OCI-LY7 (cell line): ENCODE measurements at regions not wholly inside any gene's neighbourhood (a gene's known extent, or its start where the extent isn't known, plus 50 kb on each side); places are given as distances from the start of the nearest gene placed in this dataset.

Source experiments
- BruUV-seq: library from RNA; stranded (reverse); fragments of 400-500 nt; replicated peaks from 2 replicates; lab custom pipeline; 2021; lab: Mats Ljungman, UMichigan
- CTCF ChIA-PET: fragments of 300-600 bp; sonication (Branson Sonifier 250); formaldehyde crosslinking; loops from one replicate; lab custom pipeline; 2022; ENCODE audit warnings: antibody characterized with exemption; ENCODE audit not compliant: unreplicated experiment; lab: Charles Lee
- POLR2A ChIA-PET: fragments of 300-600 bp; sonication (Branson Sonifier 250); formaldehyde crosslinking; loops from one replicate; lab custom pipeline; 2022; ENCODE audit warnings: antibody characterized with exemption; lab: Charles Lee
- DNase-seq: peaks from one replicate; pipeline ENCODE4 v3.0.0-alpha.2; 2015; ENCODE audit warnings: low spot score
- H2AFZ ChIP-seq: fragments of 200-600 bp; sonication (generic), shearing (Covaris generic); 2 replicates; pipeline ENCODE4 v1.6.1; 2014; ENCODE audit warnings: mild to moderate bottlenecking, antibody characterized with exemption, low read length, moderate library complexity
- H3K27ac ChIP-seq: fragments of 200-600 bp; sonication (generic); 2 replicates; pipeline ENCODE4 v1.5.1; 2014; ENCODE audit warnings: mixed run types, low read depth, mild to moderate bottlenecking, moderate library complexity, low read length, inconsistent platforms; ENCODE audit not compliant: poor library complexity, severe bottlenecking
- H3K36me3 ChIP-seq: fragments of 200-600 bp; sonication (generic); 2 replicates; pipeline ENCODE4 v1.6.1; 2014; ENCODE audit warnings: mild to moderate bottlenecking, antibody characterized with exemption, low read length, moderate library complexity, mixed read lengths; ENCODE audit not compliant: insufficient read depth
- H3K4me1 ChIP-seq: fragments of 200-600 bp; sonication (generic); 2 replicates; pipeline ENCODE4 v1.5.1; 2014; ENCODE audit warnings: mild to moderate bottlenecking, low read length; ENCODE audit not compliant: insufficient read depth, poor library complexity, severe bottlenecking
- H3K4me2 ChIP-seq: fragments of 200-600 bp; sonication (generic); 2 replicates; pipeline ENCODE4 v1.6.1; 2014; ENCODE audit warnings: mild to moderate bottlenecking, low read length
- H3K4me3 ChIP-seq: fragments of 200-600 bp; sonication (generic); 2 replicates; pipeline ENCODE4 v1.5.1; 2014; ENCODE audit warnings: mild to moderate bottlenecking, low read depth, low read length; ENCODE audit not compliant: poor library complexity, severe bottlenecking
- H3K79me2 ChIP-seq: fragments of 200-600 bp; sonication (generic); 2 replicates; pipeline ENCODE4 v1.6.1; 2016; ENCODE audit warnings: low read depth, mild to moderate bottlenecking, low read length, moderate library complexity, mixed read lengths; ENCODE audit not compliant: insufficient read depth
- H3K9me2 ChIP-seq: fragments of 200-600 bp; sonication (generic); 2 replicates; pipeline ENCODE4 v1.6.1; 2016; ENCODE audit warnings: mild to moderate bottlenecking, low read length, mixed read lengths; ENCODE audit not compliant: insufficient read depth
- H3K9me3 ChIP-seq: fragments of 200-600 bp; sonication (generic); 2 replicates; pipeline ENCODE4 v1.6.1; 2014; ENCODE audit warnings: mild to moderate bottlenecking, mixed run types, low read length, mixed read lengths
- H4K20me1 ChIP-seq: fragments of 200-600 bp; sonication (generic); 2 replicates; pipeline ENCODE4 v1.6.1; 2014; ENCODE audit warnings: mild to moderate bottlenecking, antibody characterized with exemption, low read length, moderate library complexity, mixed read lengths; ENCODE audit not compliant: insufficient read depth
- EZH2phosphoT487 ChIP-seq: fragments of 200-600 bp; sonication (generic); IDR thresholded peaks from 2 replicates; pipeline ENCODE4 v1.6.1; 2018; ENCODE audit warnings: low read depth, borderline replicate concordance, mild to moderate bottlenecking, mixed run types, antibody characterized with exemption, low read length, moderate library complexity, mixed read lengths
- intact Hi-C: fragments of 100-400 bp; cut with micrococcal nuclease; formaldehyde crosslinking; loops from one replicate; pipeline ENCODE4 v1.10.0; 2022; ENCODE audit not compliant: unreplicated experiment
- TF ChIP-seq, protein P1 (sequence below): fragments of 200-600 bp; sonication (generic); conservative IDR thresholded peaks from 2 replicates; pipeline ENCODE4 v1.5.1; 2014; ENCODE audit warnings: mild to moderate bottlenecking, antibody characterized with exemption, low read length, moderate library complexity, mixed read lengths

GRCh38 chr6:88492824-88493223 lies 326.7 kb upstream of the CNR1 start:
- no peak for TF ChIP-seq EZH2phosphoT487
- TF ChIP-seq, protein P1, sequence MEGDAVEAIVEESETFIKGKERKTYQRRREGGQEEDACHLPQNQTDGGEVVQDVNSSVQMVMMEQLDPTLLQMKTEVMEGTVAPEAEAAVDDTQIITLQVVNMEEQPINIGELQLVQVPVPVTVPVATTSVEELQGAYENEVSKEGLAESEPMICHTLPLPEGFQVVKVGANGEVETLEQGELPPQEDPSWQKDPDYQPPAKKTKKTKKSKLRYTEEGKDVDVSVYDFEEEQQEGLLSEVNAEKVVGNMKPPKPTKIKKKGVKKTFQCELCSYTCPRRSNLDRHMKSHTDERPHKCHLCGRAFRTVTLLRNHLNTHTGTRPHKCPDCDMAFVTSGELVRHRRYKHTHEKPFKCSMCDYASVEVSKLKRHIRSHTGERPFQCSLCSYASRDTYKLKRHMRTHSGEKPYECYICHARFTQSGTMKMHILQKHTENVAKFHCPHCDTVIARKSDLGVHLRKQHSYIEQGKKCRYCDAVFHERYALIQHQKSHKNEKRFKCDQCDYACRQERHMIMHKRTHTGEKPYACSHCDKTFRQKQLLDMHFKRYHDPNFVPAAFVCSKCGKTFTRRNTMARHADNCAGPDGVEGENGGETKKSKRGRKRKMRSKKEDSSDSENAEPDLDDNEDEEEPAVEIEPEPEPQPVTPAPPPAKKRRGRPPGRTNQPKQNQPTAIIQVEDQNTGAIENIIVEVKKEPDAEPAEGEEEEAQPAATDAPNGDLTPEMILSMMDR = peak; percentile 82
- H3K9me3 ChIP-seq = peaks cover 48% of the 10 kb centered on the region
- POLR2A ChIA-PET = interaction anchor here (0.5 to 0.8 kb wide), 2 partner anchors 127 to 163 kb away, joined by 3 to 4 read pairs; no protein-coding TSS in a partner anchor
- H3K4me2 ChIP-seq = no peak overlapping the region
- BruUV-seq = no TSS peak
- no peaks in the 10 kb centered on the region for H3K79me2 ChIP-seq
- peaks cover 15% of the 10 kb centered on the region for H3K36me3 ChIP-seq
- no peak overlapping the region for H3K4me3 ChIP-seq
- CTCF ChIA-PET = no interaction called here
- H3K27ac ChIP-seq = no peak overlapping the region
- H3K4me1 ChIP-seq = peaks cover 27% of the 10 kb centered on the region
- no peaks in the 10 kb centered on the region for H4K20me1 ChIP-seq
- intact Hi-C loops = loop anchor here (2.0 to 5.0 kb wide), 2 partner anchors 326 to 564 kb away; partner anchors contain the start of gene CNR1
- no peak overlapping the region for H2AFZ ChIP-seq
- peak; percentile 53 for DNase-seq
- H3K9me2 ChIP-seq = no peaks in the 10 kb centered on the region

- no peaks in the 10 kb centered on the region for H4K20me1 ChIP-seq
- no peak overlapping the region for H3K27ac ChIP-seq
- no peak overlapping the region for H3K4me3 ChIP-seq
- no peaks in the 10 kb centered on the region for H3K79me2 ChIP-seq
- intact Hi-C loops = loop anchor here (2.0 to 5.0 kb wide), 2 partner anchors 325 to 563 kb away; partner anchors contain the start of gene CNR1
- ChIA-PET POLR2A (interaction anchor here (0.7 to 0.8 kb wide), 2 partner anchors 17 to 128 kb away, joined by 3 to 4 read pairs; no protein-coding TSS in a partner anchor), CTCF (no interaction called here)
- peaks cover 43% of the 10 kb centered on the region for H3K9me3 ChIP-seq
- no peak overlapping the region for H2AFZ ChIP-seq
- H3K9me2 ChIP-seq = no peaks in the 10 kb centered on the region
- TF ChIP-seq, protein P1 = no peak
- no peak for TF ChIP-seq EZH2phosphoT487
- peaks cover 27% of the 10 kb centered on the region for H3K4me1 ChIP-seq
- no peak for DNase-seq
- no peak overlapping the region for H3K4me2 ChIP-seq
- BruUV-seq = no TSS peak
- H3K36me3 ChIP-seq = peaks cover 11% of the 10 kb centered on the region
These were observed 326.1 kb upstream of the CNR1 start for GRCh38 chr6:88492241-88492640.

DNA sequence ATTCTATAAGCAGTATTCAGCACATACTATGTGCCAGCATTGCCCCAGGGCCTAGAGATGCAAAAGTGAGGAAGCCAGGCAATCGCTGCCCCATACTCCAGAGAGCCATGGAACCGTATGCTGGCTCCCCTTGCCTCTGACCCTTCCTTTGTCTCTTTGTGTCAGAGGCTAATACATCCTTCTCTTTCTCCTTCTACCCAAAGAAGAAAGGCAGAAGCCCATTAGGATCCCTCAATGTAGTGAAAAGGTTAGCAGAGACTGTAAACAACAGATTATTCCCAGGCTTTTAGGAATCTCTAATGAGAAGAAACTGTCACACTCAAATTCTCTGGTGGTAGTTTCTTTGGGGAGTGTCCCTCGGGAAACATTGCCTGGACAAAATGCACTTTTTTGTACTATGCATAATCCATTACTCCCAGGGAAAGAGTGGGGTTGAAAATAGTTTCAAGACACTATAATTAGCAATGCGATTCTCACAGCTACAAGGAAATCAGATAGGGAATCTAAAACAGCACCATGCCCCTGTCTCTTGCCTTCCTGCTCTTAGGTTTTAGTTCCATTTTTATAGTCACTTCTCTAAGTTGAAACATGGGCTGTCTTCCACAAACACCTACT lies 325.2 kb upstream of the CNR1 start:
- Histone ChIP-seq H3K4me3 (no peak overlapping the region), H3K4me2 (no peak overlapping the region), H3K4me1 (peaks cover 27% of the 10 kb centered on the region), H4K20me1 (no peaks in the 10 kb centered on the region), H3K27ac (no peak overlapping the region), H3K9me2 (no peaks in the 10 kb centered on the region), H3K79me2 (no peaks in the 10 kb centered on the region), H3K36me3 (peaks cover 8% of the 10 kb centered on the region), H2AFZ (no peak overlapping the region), H3K9me3 (peaks cover 35% of the 10 kb centered on the region)
- intact Hi-C loops = loop anchor here (5.0 kb wide), 1 partner anchor 324 kb away; the partner anchor contains the start of gene CNR1
- DNase-seq = no peak
- ChIA-PET CTCF (no interaction called here), POLR2A (interaction anchor here (0.6 to 1.6 kb wide), 3 partner anchors 9 to 198 kb away, joined by 3 to 4 read pairs (median 4); no protein-coding TSS in a partner anchor)
- TF ChIP-seq, protein P1 = no peak
- TF ChIP-seq EZH2phosphoT487 = no peak
- BruUV-seq = no TSS peak
